ENCODE measurements at regions not wholly inside any gene's neighbourhood (a gene's known extent, or its start where the extent isn't known, plus 50 kb on each side); places are given as distances from the start of the nearest gene placed in this dataset.

GRCh38 chr21:35699361-35699760 is 361.0 kb downstream of the SETD4 start:
- no peak for DNase-seq (ENCODE audit: low spot score)

- no peak for DNase-seq (ENCODE audit: low spot score)
Observed at GRCh38 chr21:35697321-35697808, 363.0 kb downstream of the SETD4 start.

GRCh38 chr21:35696644-35697043 is 363.7 kb downstream of the SETD4 start:
- DNase-seq (ENCODE audit: low spot score) = no peak

GRCh38 chr21:35692311-35692710 is 368.0 kb downstream of the SETD4 start:
- DNase-seq (ENCODE audit: low spot score) = no peak

GRCh38 chr21:35690436-35690835 is 369.9 kb downstream of the SETD4 start:
- DNase-seq (ENCODE audit: low spot score) = no peak

DNA sequence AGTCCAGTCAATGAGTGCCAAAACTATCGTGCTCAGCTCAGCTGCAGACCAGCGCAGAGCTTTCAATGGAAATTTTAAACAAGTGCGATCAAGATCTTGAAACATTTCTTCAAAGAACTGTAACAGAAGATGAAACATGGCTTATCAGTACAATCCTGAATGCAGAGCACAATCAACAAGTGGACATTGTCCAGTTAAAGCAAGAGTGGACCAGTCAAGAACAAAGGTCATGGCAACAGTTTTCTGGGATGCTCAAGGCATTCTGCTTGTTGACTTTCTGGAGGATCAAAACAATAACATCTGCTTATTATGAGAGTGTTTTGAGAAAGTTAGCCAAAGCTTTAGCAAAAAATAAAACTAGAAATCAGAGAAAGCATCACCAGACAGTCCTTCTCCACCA is 374.2 kb downstream of the SETD4 start:
- no peak for DNase-seq (ENCODE audit: low spot score)

- no peak for DNase-seq (ENCODE audit: low spot score)
Observed at GRCh38 chr21:35683664-35684304, 376.5 kb downstream of the SETD4 start.

GRCh38 chr21:35682904-35683549 is 377.3 kb downstream of the SETD4 start:
- DNase-seq (ENCODE audit: low spot score) = no peak

- DNase-seq (ENCODE audit: low spot score) = no peak
Observed at GRCh38 chr21:35681946-35682345, 378.4 kb downstream of the SETD4 start.

DNA sequence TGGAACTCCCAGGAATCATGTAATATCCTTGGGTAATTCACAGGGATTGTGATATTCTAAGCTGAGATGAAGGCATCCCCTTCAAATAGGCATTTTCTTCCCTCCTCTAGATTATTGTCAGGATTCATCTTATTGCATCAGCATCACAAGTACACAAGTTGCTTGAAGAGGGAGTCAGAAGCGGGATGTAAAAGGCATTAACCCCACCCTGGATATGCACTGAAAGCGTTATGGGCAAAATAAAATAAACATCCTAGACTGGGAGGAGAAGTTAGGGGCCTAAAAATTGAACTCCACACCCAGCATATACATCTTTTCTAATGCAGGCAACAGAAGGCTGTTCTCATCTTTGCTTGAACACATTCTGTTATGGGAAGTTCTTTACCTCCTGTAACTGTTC is 381.2 kb downstream of the SETD4 start:
- no peak for DNase-seq (ENCODE audit: low spot score)

DNA sequence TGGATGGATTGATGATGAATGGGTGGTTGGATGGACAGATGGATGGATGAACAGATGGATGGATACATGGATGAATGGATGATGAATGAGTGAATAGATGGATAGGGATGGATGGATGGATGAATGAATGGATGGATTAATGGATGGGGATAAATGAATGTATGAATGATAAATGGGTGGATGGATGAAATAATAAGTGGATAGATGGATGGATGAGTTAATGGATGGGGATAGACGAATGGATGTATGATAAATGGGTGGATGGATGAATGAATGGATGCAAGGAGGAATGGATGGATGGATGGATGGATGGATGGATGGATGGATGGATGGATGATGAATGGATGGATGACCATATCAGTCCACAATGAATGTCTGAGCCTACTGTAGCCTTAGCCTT is 381.9 kb downstream of the SETD4 start:
- DNase-seq (ENCODE audit: low spot score) = no peak

DNA sequence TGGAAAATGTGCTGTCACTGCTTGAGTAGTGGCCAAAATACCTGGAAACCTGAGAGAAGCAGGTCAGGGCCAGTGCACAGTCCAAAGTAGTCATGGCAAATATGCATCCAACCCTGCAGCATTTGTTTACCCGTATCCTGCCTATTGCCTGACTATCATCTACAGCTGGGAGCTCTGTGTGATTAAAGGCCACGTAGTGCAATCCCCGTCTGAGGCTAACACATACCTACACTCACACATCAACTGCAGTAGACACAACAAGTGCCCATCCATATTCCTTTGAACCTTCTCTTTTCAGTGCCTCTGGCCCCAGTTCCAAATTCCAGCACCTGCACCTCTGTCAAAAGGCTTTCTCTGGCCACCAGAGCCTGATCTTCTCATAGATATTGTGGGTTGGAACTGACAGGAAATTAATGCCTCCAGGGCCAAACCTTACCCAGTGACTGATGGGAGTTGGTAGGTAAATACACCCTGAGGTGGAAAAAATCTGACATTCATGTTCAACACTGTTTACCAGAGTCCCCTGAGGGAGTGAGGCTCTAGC is 383.0 kb downstream of the SETD4 start:
- no peak for DNase-seq (ENCODE audit: low spot score)

- no peak for DNase-seq (ENCODE audit: low spot score)
Observed at GRCh38 chr21:35674895-35675470, 385.3 kb downstream of the SETD4 start.

DNA sequence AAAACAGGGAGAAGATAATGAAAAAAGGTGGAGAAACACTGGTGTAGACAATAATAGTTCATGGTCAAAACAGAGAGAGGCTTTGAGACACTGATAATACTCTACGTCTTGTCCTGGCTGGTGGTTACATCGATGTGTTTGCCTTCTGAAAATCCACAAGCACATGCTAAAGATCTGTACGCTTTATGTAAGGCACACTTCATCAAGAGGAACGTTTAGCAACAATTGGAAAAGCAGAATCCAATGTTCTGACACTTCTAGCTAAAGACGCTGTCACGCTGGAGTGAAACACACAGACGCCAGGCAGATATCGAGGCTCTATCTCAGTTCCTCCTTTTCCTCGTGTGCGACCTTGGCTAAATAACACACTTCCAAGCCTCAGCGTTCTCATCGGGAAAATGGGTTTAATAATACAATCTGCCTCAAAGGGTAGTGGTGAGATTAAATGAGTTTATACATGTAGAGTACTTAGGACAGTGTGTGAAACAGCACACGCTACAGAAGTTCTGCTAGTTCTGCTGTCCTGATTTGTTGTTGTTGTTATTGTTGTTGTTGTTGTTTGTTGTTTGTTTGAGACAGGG is 386.1 kb downstream of the SETD4 start:
- no peak for DNase-seq (ENCODE audit: low spot score)

DNA sequence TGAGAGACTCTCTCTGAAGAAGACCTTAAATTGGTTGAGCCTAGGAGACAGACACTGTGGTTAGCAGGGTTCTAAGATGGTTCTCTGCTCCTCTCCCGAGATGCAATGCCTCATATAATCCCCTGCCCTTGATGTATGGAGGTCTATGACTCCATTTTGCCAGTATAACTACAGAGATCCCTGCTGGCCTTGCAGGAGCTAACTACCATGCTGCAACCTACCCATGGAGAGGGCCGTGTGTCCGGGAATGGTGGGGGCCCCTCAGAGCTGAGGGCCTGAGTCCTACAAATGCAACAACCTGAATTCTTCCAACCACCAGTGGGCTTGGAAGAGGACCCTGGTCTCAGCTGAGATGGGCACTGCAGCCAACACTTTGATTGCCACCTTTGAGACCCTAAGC is 388.0 kb downstream of the SETD4 start:
- no peak for DNase-seq (ENCODE audit: low spot score)

DNA sequence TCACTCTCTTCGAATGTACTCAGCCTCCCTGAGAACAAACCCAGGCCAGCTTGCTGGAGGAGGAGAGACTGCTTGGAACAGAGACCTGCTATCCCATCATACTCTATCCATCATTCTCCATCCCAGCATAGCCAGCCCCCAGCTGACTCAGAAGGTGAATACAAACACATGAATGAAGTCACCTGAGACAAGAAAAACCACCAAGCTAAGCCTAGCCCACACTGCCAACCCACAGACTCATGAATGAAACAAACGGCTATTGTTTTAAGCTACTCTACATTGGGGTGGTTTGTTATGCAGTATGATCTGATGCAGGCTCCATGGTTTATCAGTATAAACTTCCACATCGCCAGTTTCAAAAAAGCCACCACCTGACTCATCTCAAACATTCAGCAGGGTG is 395.6 kb downstream of the SETD4 start:
- no peak for DNase-seq (ENCODE audit: low spot score)

GRCh38 chr21:35663856-35664606 is 396.3 kb downstream of the SETD4 start:
- no peak for DNase-seq (ENCODE audit: low spot score)

DNA sequence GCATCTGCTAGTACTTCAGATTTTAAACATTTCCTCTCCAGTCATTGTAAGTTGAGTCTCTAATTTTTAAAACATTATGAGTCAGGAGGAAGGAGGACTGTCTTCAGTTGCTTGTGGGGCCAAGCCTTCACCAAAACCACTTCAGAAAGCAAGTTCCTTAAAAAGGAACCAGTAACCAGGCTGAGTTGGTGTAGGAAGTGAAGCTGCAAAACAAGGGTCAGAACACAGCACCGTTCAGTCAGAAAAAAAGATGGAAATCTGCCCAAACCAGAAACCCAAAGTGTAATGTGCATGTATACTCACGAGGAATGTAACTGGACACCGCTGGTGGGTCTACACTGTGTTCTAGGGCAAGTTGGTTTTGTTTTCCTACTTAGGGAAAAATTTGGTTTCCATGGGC is 402.1 kb downstream of the SETD4 start:
- DNase-seq (ENCODE audit: low spot score) = no peak

GRCh38 chr21:35652872-35653271 is 407.5 kb downstream of the SETD4 start:
- no peak for DNase-seq (ENCODE audit: low spot score)

- DNase-seq (ENCODE audit: low spot score) = no peak
Observed at GRCh38 chr21:35652196-35652595, 408.1 kb downstream of the SETD4 start.

- DNase-seq (ENCODE audit: low spot score) = no peak
Observed at GRCh38 chr21:35651196-35651595, 409.1 kb downstream of the SETD4 start.

DNA sequence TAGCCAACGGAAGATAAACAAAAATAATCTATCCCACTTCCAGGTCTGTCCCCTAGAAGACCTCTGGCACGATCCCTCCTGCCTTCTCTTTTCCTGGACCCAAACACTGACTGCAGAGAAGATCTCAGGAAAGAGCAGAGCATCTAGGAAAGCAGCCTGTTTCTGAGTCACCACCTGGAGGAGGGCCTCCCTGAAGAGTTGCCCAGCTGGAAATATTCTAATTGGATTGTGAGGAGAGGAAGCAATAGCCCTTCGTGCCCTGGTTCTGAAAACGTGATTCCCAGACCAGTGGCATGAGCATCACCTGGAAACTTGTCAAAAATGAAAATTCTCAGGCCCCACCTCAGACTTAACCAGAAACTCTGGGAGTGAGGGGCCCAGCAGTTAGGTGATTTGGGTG is 411.1 kb downstream of the SETD4 start:
- no peak for DNase-seq (ENCODE audit: low spot score)

All from SK-N-DZ (cell line).